HepG2 (cell line): ENCODE measurements at regions not wholly inside any gene's neighbourhood (a gene's known extent, or its start where the extent isn't known, plus 50 kb on each side); places are given as distances from the start of the nearest gene placed in this dataset.

Source experiments
- ATAC-seq: fragments of 200-7000 bp; cut with Tn5 transposase; 3 replicates; pipeline ENCODE4 v1.9.1; 2020; ENCODE audit warnings: mild to moderate bottlenecking, moderate library complexity
- BruUV-seq: library from RNA; stranded (reverse); fragments of 400-500 nt; replicated peaks from 2 replicates; lab custom pipeline; 2021; lab: Mats Ljungman, UMichigan
- CTCF ChIA-PET: fragments of 300-600 bp; formaldehyde crosslinking; extraction: SDS; loops from one replicate; lab custom pipeline; 2021; ENCODE audit warnings: low total read pairs, inconsistent platforms, low intra/inter-chr PET ratio; lab: Yijun Ruan, JAX
- POLR2A ChIA-PET: fragments of 350-600 bp; sonication (Branson Sonifier 250); formaldehyde crosslinking; loops from one replicate; lab custom pipeline; 2020; ENCODE audit warnings: antibody characterized with exemption, inconsistent platforms; lab: Yijun Ruan, JAX
- DNase-seq: peaks from one replicate; pipeline ENCODE4 v3.0.0-alpha.2; 2015; ENCODE audit warnings: low spot score
- FAIRE-seq: peaks from 3 replicates; lab custom pipeline; 2011; peaks lifted over from hg19 to GRCh38; lab: Jason Lieb, UNC
- H2AFZ ChIP-seq: one replicate; pipeline ENCODE4 v1.6.1; 2011; ENCODE audit warnings: low read length, inconsistent platforms
- H3K27ac ChIP-seq: fragments of 300-600 bp; 3 replicates; pipeline ENCODE4 v1.8.0; 2011; ENCODE audit warnings: mixed run types, mild to moderate bottlenecking, mixed read lengths, low read length, inconsistent platforms; ENCODE audit not compliant: insufficient read depth; ENCODE audit errors: extremely low read length
- H3K27me3 ChIP-seq, 2 experiments: fragments of 200-600 bp in 1 of 2; 2 replicates in 1 of 2; 3 replicates in 1 of 2; pipeline versions ENCODE4 v1.6.0 to v1.8.0; 2011; ENCODE audit warnings: low read length in 2 of 2, mild to moderate bottlenecking in 2 of 2, moderate library complexity in 2 of 2, inconsistent platforms in 1 of 2; ENCODE audit not compliant: insufficient read depth in 2 of 2, control insufficient read depth in 1 of 2
- H3K36me3 ChIP-seq, 2 experiments: fragments of 200-600 bp in 1 of 2; replicated peaks in 1 of 2; 2 replicates in 1 of 2; 3 replicates in 1 of 2; pipeline versions ENCODE4 v1.5.1 to v1.8.0; 2011; ENCODE audit warnings: low read length in 2 of 2, inconsistent platforms in 1 of 2; ENCODE audit not compliant: insufficient read depth in 2 of 2, control insufficient read depth in 1 of 2
- H3K4me1 ChIP-seq: 2 replicates; pipeline ENCODE4 v1.5.1; 2012; ENCODE audit warnings: low read length, inconsistent platforms; ENCODE audit not compliant: insufficient read depth
- H3K4me2 ChIP-seq: 2 replicates; pipeline ENCODE4 v1.6.0; 2011; ENCODE audit warnings: low read depth, low read length, inconsistent platforms
- H3K4me3 ChIP-seq, 3 experiments: fragments of 200-600 bp in 1 of 3; sonication (generic), shearing (Covaris generic) in 1 of 3; replicated peaks in 1 of 3; 2 replicates each; pipeline ENCODE4 v1.5.1; 2011 to 2016; ENCODE audit warnings: low read length in 3 of 3, inconsistent platforms in 2 of 3, low read depth in 2 of 3, mild to moderate bottlenecking in 2 of 3, control low read depth in 1 of 3, mixed read lengths in 1 of 3; ENCODE audit not compliant: insufficient read depth in 1 of 3
- H3K79me2 ChIP-seq: one replicate; pipeline ENCODE4 v1.6.1; 2011; ENCODE audit warnings: low read length, inconsistent platforms; ENCODE audit not compliant: insufficient read depth
- H3K9ac ChIP-seq: 2 replicates; pipeline ENCODE4 v1.6.0; 2011; ENCODE audit warnings: mild to moderate bottlenecking, low read depth, low read length, inconsistent platforms; ENCODE audit not compliant: insufficient read depth
- H3K9me3 ChIP-seq: 2 replicates; pipeline ENCODE4 v1.5.1; 2012; ENCODE audit warnings: mild to moderate bottlenecking, low read length
- H4K20me1 ChIP-seq: 2 replicates; pipeline ENCODE4 v1.6.0; 2011; ENCODE audit warnings: inconsistent platforms, mild to moderate bottlenecking, low read length, moderate library complexity; ENCODE audit not compliant: insufficient read depth
- CSRNP2 ChIP-seq: sonication (generic); formaldehyde crosslinking; conservative IDR thresholded peaks from 2 replicates; pipeline ENCODE4 v1.8.0; 2022; ENCODE audit warnings: low read depth, missing genetic modification reagents
- GZF1 ChIP-seq: sonication (generic); formaldehyde crosslinking; IDR thresholded peaks from 2 replicates; pipeline ENCODE4 v1.5.1; 2020; ENCODE audit warnings: mild to moderate bottlenecking, missing genetic modification reagents
- HDAC2 ChIP-seq: sonication (generic); formaldehyde crosslinking; IDR thresholded peaks from 2 replicates; pipeline ENCODE4 v1.4.0; 2020; ENCODE audit warnings: missing genetic modification reagents
- MAX ChIP-seq: IDR thresholded peaks from 2 replicates; pipeline ENCODE4 v1.6.1; 2012; ENCODE audit warnings: inconsistent platforms
- MAZ ChIP-seq, 2 experiments: sonication (generic) in 1 of 2; formaldehyde crosslinking in 1 of 2; IDR thresholded peaks; 2 replicates each; pipeline versions ENCODE4 v1.5.0 to v1.6.1; 2012 to 2020; ENCODE audit warnings: low read depth in 2 of 2, mild to moderate bottlenecking in 2 of 2, borderline replicate concordance in 1 of 2, improper control_type of control experiment in 1 of 2, low read length in 1 of 2, missing genetic modification reagents in 1 of 2, moderate library complexity in 1 of 2
- MXI1 ChIP-seq: IDR thresholded peaks from 3 replicates; pipeline ENCODE4 v1.6.1; 2012; ENCODE audit warnings: low read depth, low read length, inconsistent platforms, borderline replicate concordance
- MYC ChIP-seq: sonication (generic); formaldehyde crosslinking; IDR thresholded peaks from 2 replicates; pipeline ENCODE4 v1.9.0; 2021; ENCODE audit warnings: missing genetic modification reagents, borderline replicate concordance
- PBX3 ChIP-seq: sonication (generic); formaldehyde crosslinking; IDR thresholded peaks from 2 replicates; pipeline ENCODE4 v1.8.1; 2023; ENCODE audit warnings: missing genetic modification reagents, inconsistent platforms, borderline replicate concordance
- PRPF4 ChIP-seq: fragments of 200-400 bp; formaldehyde crosslinking; IDR thresholded peaks from 2 replicates; pipeline ENCODE4 v1.6.1; 2016; ENCODE audit warnings: low read length, low read depth; ENCODE audit not compliant: poor library complexity, severe bottlenecking
- RFXANK ChIP-seq: IDR thresholded peaks from 2 replicates; pipeline ENCODE4 v1.6.1; 2016
- SP5 ChIP-seq: IDR thresholded peaks from 2 replicates; pipeline ENCODE4 v1.6.1; 2016; ENCODE audit warnings: low read depth, borderline replicate concordance
- TEAD3 ChIP-seq: optimal IDR thresholded peaks from 2 replicates; pipeline ENCODE3; 2016; ENCODE audit warnings: borderline replicate concordance
- ZBTB3 ChIP-seq: sonication (generic); formaldehyde crosslinking; IDR thresholded peaks from 2 replicates; pipeline ENCODE4 v1.4.0; 2020; ENCODE audit warnings: low read depth, mild to moderate bottlenecking, moderate library complexity, missing genetic modification reagents, borderline replicate concordance
- ZBTB49 ChIP-seq: sonication (generic); formaldehyde crosslinking; IDR thresholded peaks from 2 replicates; pipeline ENCODE4 v1.4.0; 2020; ENCODE audit warnings: missing genetic modification reagents, borderline replicate concordance
- ZNF264 ChIP-seq: sonication (generic); formaldehyde crosslinking; IDR thresholded peaks from 2 replicates; pipeline ENCODE4 v1.4.0; 2020; ENCODE audit warnings: missing genetic modification reagents
- WGBS: methylation state at CpG from one replicate; pipeline ENCODE4 v1.1.6; 2017; ENCODE audit warnings: low lambda C conversion rate; 5-methylcytosine and 5-hydroxymethylcytosine counted together
- in situ Hi-C: cut with HindIII; loops from 2 replicates; pipeline ENCODE4 v1.10.0; 2017; ENCODE audit warnings: low pct_unique_long_range_greater_than_20kb; ENCODE audit not compliant: extremely low pct_ligation_motif_present
- intact Hi-C: fragments of 100-400 bp; cut with micrococcal nuclease; formaldehyde crosslinking; loops from one replicate; pipeline ENCODE4 v1.10.0; 2022; ENCODE audit not compliant: unreplicated experiment

GRCh38 chr12:124481257-124481750 lies 86.1 kb downstream of the NCOR2 start (continued):
- TF ChIP-seq ZBTB49 (CRISPR knock-in tag) = no peak
- TF ChIP-seq GZF1 (CRISPR knock-in tag) = no peak

GRCh38 chr12:124480469-124481256 lies 86.7 kb downstream of the NCOR2 start:
- Histone ChIP-seq H4K20me1 (0 out of 2 replicates have a peak, but pooled peaks cover 4% of the 10 kb centered on the region), H3K27me3 (no peaks in the 10 kb centered on the region), H3K4me3 (peak overlapping the region in 1 of 3 experiments; percentile 32; a peak in 1 of 6 replicates), H3K9ac (peak overlapping the region; percentile 43; the same call in 1 of the 2 replicates), H2AFZ (no peak overlapping the region), H3K27ac (peak overlapping the region; percentile 71), H3K36me3 (peaks cover 20 to 36% of the 10 kb centered on the region in 2 experiments), H3K4me2 (peak overlapping the region; percentile 53), H3K9me3 (no peaks in the 10 kb centered on the region), H3K4me1 (peaks cover 33% of the 10 kb centered on the region), H3K79me2 (no peaks in the 10 kb centered on the region)
- ChIA-PET POLR2A (no interaction called here), CTCF (no interaction called here)
- ATAC-seq (peak; percentile 68), DNase-seq (peak; percentile 71), FAIRE-seq (peak; percentile 44)
- 19% methylated on average over 15 of the region's 15 CpGs for WGBS
- no TSS peak for BruUV-seq
- in situ Hi-C loops (no loop called here), intact Hi-C loops (loop anchor here (5.0 kb wide), 1 partner anchor 37 kb away; no protein-coding TSS in a partner anchor)
- TF ChIP-seq ZNF264 (no peak), MYC (CRISPR knock-in tag) (peak; percentile 39; the same call in 1 of the 2 replicates), SP5 (CRISPR knock-in tag) (peak; percentile 46; the same call in 1 of the 2 replicates), CSRNP2 (CRISPR knock-in tag) (no peak), MAZ (IDR thresholded peaks at IDR 0.05; ENCODE audit: borderline replicate concordance, low read depth, low read length) (no peak), MAZ (CRISPR knock-in tag; IDR thresholded peaks at IDR 0.05; ENCODE audit: low read depth) (no peak), ZBTB3 (no peak), PBX3 (CRISPR knock-in tag) (no peak), RFXANK (no peak), MXI1 (peak; percentile 74; the same call in 1 of the 3 replicates), TEAD3 (peak; percentile 27), HDAC2 (CRISPR knock-in tag) (no peak), PRPF4 (peak; percentile 50), MAX (0 out of 2 replicates have a peak, but pooled peaks have one; percentile 62)
